ENCODE measurements at regions not wholly inside any gene's neighbourhood (a gene's known extent, or its start where the extent isn't known, plus 50 kb on each side); places are given as distances from the start of the nearest gene placed in this dataset.

DNA sequence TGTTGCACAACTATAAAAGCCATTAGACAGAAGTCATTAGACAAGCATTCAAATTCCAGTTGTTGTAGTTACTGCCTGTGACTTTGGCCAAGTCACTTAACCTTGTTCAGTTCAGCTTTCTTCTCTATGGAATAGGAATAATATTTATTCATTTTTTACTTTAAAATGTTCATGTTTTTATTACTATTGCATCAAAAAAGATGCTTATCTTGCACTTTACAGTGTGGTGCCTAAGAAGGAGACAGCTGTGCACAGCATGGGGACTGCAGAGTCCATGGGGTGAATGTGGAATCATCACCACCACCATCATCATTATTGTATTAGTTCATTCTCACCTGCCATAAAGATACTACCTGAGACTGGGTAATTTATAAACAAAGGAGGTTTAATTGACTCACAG is 504.2 kb downstream of the SOX2 start:
- ATAC-seq (no peak), DNase-seq (no peak)
- no peak overlapping the region for H3K4me3 Mint-ChIP-seq
- no peaks in the 10 kb centered on the region for H3K36me3 Mint-ChIP-seq
- Histone ChIP-seq H3K36me3 (ENCODE audit: control insufficient read depth, insufficient read depth, low read length) (no peaks in the 10 kb centered on the region), H3K4me3 (ENCODE audit: low read length) (no peak overlapping the region), H3K27ac (ENCODE audit: low read length) (no peak overlapping the region), H3K4me1 (ENCODE audit: control insufficient read depth, insufficient read depth, low read length) (no peaks in the 10 kb centered on the region), H3K27me3 (ENCODE audit: control insufficient read depth, insufficient read depth, low read length) (no peaks in the 10 kb centered on the region), H3K9me3 (ENCODE audit: control insufficient read depth, insufficient read depth, low read length) (no peaks in the 10 kb centered on the region)
- H3K9me3 Mint-ChIP-seq, result peaks cover 2 to 3% of the 10 kb centered on the region in 2 donors
- TF ChIP-seq, protein P1, sequence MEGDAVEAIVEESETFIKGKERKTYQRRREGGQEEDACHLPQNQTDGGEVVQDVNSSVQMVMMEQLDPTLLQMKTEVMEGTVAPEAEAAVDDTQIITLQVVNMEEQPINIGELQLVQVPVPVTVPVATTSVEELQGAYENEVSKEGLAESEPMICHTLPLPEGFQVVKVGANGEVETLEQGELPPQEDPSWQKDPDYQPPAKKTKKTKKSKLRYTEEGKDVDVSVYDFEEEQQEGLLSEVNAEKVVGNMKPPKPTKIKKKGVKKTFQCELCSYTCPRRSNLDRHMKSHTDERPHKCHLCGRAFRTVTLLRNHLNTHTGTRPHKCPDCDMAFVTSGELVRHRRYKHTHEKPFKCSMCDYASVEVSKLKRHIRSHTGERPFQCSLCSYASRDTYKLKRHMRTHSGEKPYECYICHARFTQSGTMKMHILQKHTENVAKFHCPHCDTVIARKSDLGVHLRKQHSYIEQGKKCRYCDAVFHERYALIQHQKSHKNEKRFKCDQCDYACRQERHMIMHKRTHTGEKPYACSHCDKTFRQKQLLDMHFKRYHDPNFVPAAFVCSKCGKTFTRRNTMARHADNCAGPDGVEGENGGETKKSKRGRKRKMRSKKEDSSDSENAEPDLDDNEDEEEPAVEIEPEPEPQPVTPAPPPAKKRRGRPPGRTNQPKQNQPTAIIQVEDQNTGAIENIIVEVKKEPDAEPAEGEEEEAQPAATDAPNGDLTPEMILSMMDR (IDR thresholded peaks at IDR 0.05), result no peak
- no peaks in the 10 kb centered on the region for H3K27me3 Mint-ChIP-seq (ENCODE audit: low read depth in 2 of 2)
- no peak overlapping the region for H3K27ac Mint-ChIP-seq
- H3K4me1 Mint-ChIP-seq, result no peaks in the 10 kb centered on the region
- intact Hi-C loops (cut with micrococcal nuclease), result no loop called here

DNA sequence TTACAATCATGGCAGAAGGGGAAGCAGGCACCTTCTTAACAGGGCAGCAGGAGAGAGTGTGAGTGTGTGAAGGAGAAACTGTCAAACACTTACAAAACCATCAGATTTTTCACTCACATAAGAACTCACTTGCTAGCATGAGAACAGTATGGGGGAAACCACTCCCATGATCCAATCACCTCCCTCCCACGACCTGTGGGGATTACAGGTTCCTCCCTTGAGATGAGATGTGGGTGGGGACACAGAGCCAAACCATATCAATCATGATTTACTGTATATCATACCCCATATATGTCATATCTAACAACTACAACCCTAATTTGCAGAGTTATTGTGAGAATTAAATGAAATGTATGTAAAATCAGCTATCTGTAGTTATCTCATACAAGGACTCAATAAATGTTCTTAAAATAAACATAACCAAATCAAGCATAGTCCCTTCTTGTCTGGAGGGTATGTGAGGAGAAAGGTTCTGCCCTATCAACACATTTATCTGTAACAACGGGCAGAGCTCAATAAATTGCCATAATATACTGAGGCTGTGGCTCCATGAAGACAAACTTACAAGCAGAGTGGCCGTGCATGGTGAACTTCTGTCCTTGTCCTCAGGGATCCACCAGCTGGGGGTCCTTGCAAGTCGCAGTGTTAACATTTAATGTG is 504.7 kb downstream of the SOX2 start:
- Histone ChIP-seq H3K4me1 (ENCODE audit: control insufficient read depth, insufficient read depth, low read length) (no peaks in the 10 kb centered on the region), H3K27ac (ENCODE audit: low read length) (no peak overlapping the region), H3K36me3 (ENCODE audit: control insufficient read depth, insufficient read depth, low read length) (no peaks in the 10 kb centered on the region), H3K9me3 (ENCODE audit: control insufficient read depth, insufficient read depth, low read length) (no peaks in the 10 kb centered on the region), H3K4me3 (ENCODE audit: low read length) (no peak overlapping the region), H3K27me3 (ENCODE audit: control insufficient read depth, insufficient read depth, low read length) (no peaks in the 10 kb centered on the region)
- no peak for ATAC-seq
- Mint-ChIP-seq H3K27me3 (ENCODE audit: low read depth in 2 of 2) (no peaks in the 10 kb centered on the region), H3K27ac (no peak overlapping the region), H3K4me1 (no peaks in the 10 kb centered on the region), H3K9me3 (peaks cover 2 to 3% of the 10 kb centered on the region in 2 donors), H3K36me3 (no peaks in the 10 kb centered on the region), H3K4me3 (no peak overlapping the region)
- DNase-seq, result no peak
- intact Hi-C loops (cut with micrococcal nuclease), result no loop called here
- WGBS (ENCODE audit: insufficient coverage), result 77% methylated on average over 3 of the region's 4 CpGs
- TF ChIP-seq, protein P1 (IDR thresholded peaks at IDR 0.05), result no peak

DNA sequence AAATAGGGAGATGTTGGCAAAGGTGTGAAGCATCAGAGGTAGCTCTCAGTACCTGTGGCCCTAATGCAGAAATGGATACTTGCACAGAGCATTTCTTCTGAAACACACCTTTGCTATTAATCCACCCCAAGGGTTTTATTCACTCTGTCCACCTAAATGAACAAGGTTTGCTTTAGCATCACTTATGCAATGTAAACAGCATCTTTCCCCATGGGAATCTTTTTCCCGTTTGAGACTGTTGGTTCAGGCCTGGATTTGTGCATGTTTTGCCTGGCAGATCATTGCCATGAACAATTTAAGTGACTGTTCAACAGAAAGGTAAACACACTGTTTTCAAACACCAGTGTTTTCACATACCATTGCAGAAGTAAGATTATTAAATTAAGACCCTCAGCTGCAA is 508.3 kb downstream of the SOX2 start:
- H3K4me1 Mint-ChIP-seq, result no peaks in the 10 kb centered on the region
- ATAC-seq, result no peak
- H3K27me3 Mint-ChIP-seq (ENCODE audit: low read depth in 2 of 2), result no peaks in the 10 kb centered on the region
- no peaks in the 10 kb centered on the region for H3K36me3 Mint-ChIP-seq
- 74% methylated on average over 1 of the region's 1 CpG for WGBS (ENCODE audit: insufficient coverage)
- intact Hi-C loops (cut with micrococcal nuclease), result no loop called here
- Histone ChIP-seq H3K27me3 (ENCODE audit: control insufficient read depth, insufficient read depth, low read length) (no peaks in the 10 kb centered on the region), H3K36me3 (ENCODE audit: control insufficient read depth, insufficient read depth, low read length) (no peaks in the 10 kb centered on the region), H3K4me3 (ENCODE audit: low read length) (no peak overlapping the region), H3K27ac (ENCODE audit: low read length) (no peak overlapping the region), H3K9me3 (ENCODE audit: control insufficient read depth, insufficient read depth, low read length) (no peaks in the 10 kb centered on the region), H3K4me1 (ENCODE audit: control insufficient read depth, insufficient read depth, low read length) (no peaks in the 10 kb centered on the region)
- DNase-seq, result no peak
- H3K27ac Mint-ChIP-seq, result no peak overlapping the region
- TF ChIP-seq, protein P1 (IDR thresholded peaks at IDR 0.05), result no peak
- H3K9me3 Mint-ChIP-seq, result peaks cover 3 to 5% of the 10 kb centered on the region in 2 donors
- H3K4me3 Mint-ChIP-seq, result no peak overlapping the region

DNA sequence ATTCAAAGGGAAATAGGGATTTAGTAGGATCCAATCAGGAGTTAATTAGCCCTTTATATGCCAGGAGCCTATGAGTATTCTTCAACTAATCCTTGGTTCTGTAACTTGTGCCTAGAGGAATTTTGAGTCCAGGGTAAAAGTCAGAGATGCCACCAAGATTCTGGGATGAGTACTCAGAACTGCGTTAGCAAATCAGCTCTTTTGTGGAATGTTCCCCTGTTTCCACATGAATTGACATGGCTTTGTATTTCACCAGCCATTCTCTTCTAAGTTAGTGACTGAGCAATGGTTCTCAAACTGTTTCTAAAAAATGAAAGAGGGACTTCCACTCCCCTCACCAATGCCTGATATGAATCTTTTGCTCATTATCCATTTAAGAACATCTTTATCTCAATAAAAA is 508.7 kb downstream of the SOX2 start:
- H3K36me3 ChIP-seq (ENCODE audit: control insufficient read depth, insufficient read depth, low read length), result no peaks in the 10 kb centered on the region
- 100% methylated on average over 1 of the region's 1 CpG for WGBS (ENCODE audit: insufficient coverage)
- Mint-ChIP-seq H3K9me3 (peaks cover 8 to 10% of the 10 kb centered on the region in 2 donors), H3K4me1 (no peaks in the 10 kb centered on the region), H3K27me3 (ENCODE audit: low read depth in 2 of 2) (no peaks in the 10 kb centered on the region), H3K4me3 (no peak overlapping the region), H3K36me3 (no peaks in the 10 kb centered on the region), H3K27ac (no peak overlapping the region)
- H3K27ac ChIP-seq (ENCODE audit: low read length), result no peak overlapping the region
- H3K27me3 ChIP-seq (ENCODE audit: control insufficient read depth, insufficient read depth, low read length), result no peaks in the 10 kb centered on the region
- H3K9me3 ChIP-seq (ENCODE audit: control insufficient read depth, insufficient read depth, low read length), result no peaks in the 10 kb centered on the region
- ATAC-seq (no peak), DNase-seq (no peak)
- TF ChIP-seq, protein P1 (IDR thresholded peaks at IDR 0.05), result no peak
- intact Hi-C loops (cut with micrococcal nuclease), result no loop called here
- H3K4me1 ChIP-seq (ENCODE audit: control insufficient read depth, insufficient read depth, low read length), result no peaks in the 10 kb centered on the region
- H3K4me3 ChIP-seq (ENCODE audit: low read length), result no peak overlapping the region
